Spleen (tissue), 7 donors: ENCODE measurements at regions not wholly inside any gene's neighbourhood (a gene's known extent, or its start where the extent isn't known, plus 50 kb on each side); places are given as distances from the start of the nearest gene placed in this dataset.

Experiments
- POLR2A ChIP-seq, 3 donors: fragments of 450-650 bp; IDR thresholded peaks; one replicate each; pipeline ENCODE4 v1.5.1; 2017; ENCODE audit warnings: antibody characterized with exemption in 3 of 3, mild to moderate bottlenecking in 1 of 3
- POLR2AphosphoS5 ChIP-seq, 3 donors: sonication (generic); formaldehyde crosslinking; IDR thresholded peaks; one replicate each; pipeline ENCODE4 v1.5.1; 2017; ENCODE audit warnings: antibody characterized with exemption in 3 of 3
- TF ChIP-seq, protein P1 (sequence below), 11 experiments: fragments of 200-600 bp in 7 of 11; fragments of 450-650 bp in 4 of 11; sonication (generic) in 4 of 11; IDR thresholded peaks in 8 of 11; conservative IDR thresholded peaks in 3 of 11; 1 replicate in 7 of 11; 2 replicates in 4 of 11; pipeline versions ENCODE4 v1.4.0 to v1.8.0; 2016 to 2021; ENCODE audit warnings: antibody characterized with exemption in 11 of 11, inconsistent platforms in 4 of 11, mild to moderate bottlenecking in 1 of 11
- donor health status: DM: no; HTN: no; CAD: no; lungs with moderate emphysema.
- donor health status: DM: no; HTN: no; CAD: no.
- donor health status: DM: no; HTN: no; CAD: no.

DNA sequence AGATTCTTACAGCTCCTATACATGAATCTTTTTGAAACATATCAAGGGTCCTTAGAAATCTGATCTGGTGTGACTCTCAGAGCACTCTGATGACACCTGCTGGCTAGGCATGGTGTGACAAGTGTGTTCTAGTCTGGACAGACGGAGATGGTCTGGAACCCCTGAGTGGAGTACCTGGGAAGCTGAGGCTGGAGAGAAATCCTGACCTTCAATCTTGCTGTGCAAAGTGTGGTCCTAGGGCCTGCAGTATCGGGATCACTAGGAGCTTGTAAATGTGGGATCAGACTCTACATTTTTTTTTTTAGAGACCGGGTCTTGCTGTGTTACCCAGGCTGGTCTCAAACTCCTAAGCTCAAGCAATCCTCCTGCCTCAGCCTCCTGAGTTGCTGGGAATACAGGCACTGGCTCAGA, 78.6 kb upstream of the SOD1 start:
- TF ChIP-seq, protein P1, sequence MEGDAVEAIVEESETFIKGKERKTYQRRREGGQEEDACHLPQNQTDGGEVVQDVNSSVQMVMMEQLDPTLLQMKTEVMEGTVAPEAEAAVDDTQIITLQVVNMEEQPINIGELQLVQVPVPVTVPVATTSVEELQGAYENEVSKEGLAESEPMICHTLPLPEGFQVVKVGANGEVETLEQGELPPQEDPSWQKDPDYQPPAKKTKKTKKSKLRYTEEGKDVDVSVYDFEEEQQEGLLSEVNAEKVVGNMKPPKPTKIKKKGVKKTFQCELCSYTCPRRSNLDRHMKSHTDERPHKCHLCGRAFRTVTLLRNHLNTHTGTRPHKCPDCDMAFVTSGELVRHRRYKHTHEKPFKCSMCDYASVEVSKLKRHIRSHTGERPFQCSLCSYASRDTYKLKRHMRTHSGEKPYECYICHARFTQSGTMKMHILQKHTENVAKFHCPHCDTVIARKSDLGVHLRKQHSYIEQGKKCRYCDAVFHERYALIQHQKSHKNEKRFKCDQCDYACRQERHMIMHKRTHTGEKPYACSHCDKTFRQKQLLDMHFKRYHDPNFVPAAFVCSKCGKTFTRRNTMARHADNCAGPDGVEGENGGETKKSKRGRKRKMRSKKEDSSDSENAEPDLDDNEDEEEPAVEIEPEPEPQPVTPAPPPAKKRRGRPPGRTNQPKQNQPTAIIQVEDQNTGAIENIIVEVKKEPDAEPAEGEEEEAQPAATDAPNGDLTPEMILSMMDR (IDR thresholded peaks at IDR 0.05 in 8 of 11, conservative IDR thresholded peaks at IDR 0.05 in 3 of 11), result peak; percentile 42 to 79 (median 71)
- TF ChIP-seq POLR2AphosphoS5 (IDR thresholded peaks at IDR 0.05) (no peak), POLR2A (IDR thresholded peaks at IDR 0.05) (no peak)
